A673 (cell line): ENCODE measurements at regions not wholly inside any gene's neighbourhood (a gene's known extent, or its start where the extent isn't known, plus 50 kb on each side); places are given as distances from the start of the nearest gene placed in this dataset.

Experiments used
- BruUV-seq: library from RNA; stranded (reverse); fragments of 400-500 nt; replicated peaks from 2 replicates; lab custom pipeline; 2021; lab: Mats Ljungman, UMichigan
- CTCF ChIA-PET: fragments of 300-600 bp; sonication (Branson Sonifier 250); formaldehyde crosslinking; loops from one replicate; lab custom pipeline; 2022; ENCODE audit warnings: antibody characterized with exemption; lab: Charles Lee
- POLR2A ChIA-PET: fragments of 300-600 bp; sonication (Branson Sonifier 250); formaldehyde crosslinking; loops from one replicate; lab custom pipeline; 2022; ENCODE audit warnings: antibody characterized with exemption; ENCODE audit not compliant: low non-redundant PET; lab: Charles Lee
- DNase-seq: peaks from one replicate; pipeline ENCODE4 v3.0.0-alpha.2; 2015; ENCODE audit warnings: low spot score
- H3K27ac ChIP-seq: fragments of 200-600 bp; sonication (generic); 2 replicates; pipeline ENCODE4 v1.5.1; 2016; ENCODE audit warnings: mixed run types, low read depth, mild to moderate bottlenecking, mixed read lengths, antibody characterized with exemption, low read length; ENCODE audit not compliant: poor library complexity, severe bottlenecking
- H3K27me3 ChIP-seq: fragments of 200-600 bp; sonication (generic); replicated peaks from 2 replicates; pipeline ENCODE4 v1.6.1; 2017; ENCODE audit warnings: mixed run types, low read depth, mild to moderate bottlenecking, mixed read lengths, antibody characterized with exemption, low read length; ENCODE audit not compliant: insufficient read depth, poor library complexity
- H3K36me3 ChIP-seq: fragments of 200-600 bp; sonication (generic); 2 replicates; pipeline ENCODE4 v1.6.1; 2016; ENCODE audit warnings: mixed run types, mild to moderate bottlenecking, mixed read lengths, antibody characterized with exemption, low read length; ENCODE audit not compliant: insufficient read depth, poor library complexity, severe bottlenecking
- H3K4me1 ChIP-seq: fragments of 200-600 bp; sonication (generic); 2 replicates; pipeline ENCODE4 v1.6.1; 2017; ENCODE audit warnings: mixed run types, mild to moderate bottlenecking, mixed read lengths, antibody characterized with exemption, low read length; ENCODE audit not compliant: insufficient read depth, poor library complexity, severe bottlenecking
- H3K4me3 ChIP-seq: fragments of 200-600 bp; sonication (generic); 2 replicates; pipeline ENCODE4 v1.5.1; 2016; ENCODE audit warnings: low read depth, mixed run types, mild to moderate bottlenecking, mixed read lengths, low read length; ENCODE audit not compliant: poor library complexity, severe bottlenecking
- H3K9me3 ChIP-seq: fragments of 200-600 bp; sonication (generic); 2 replicates; pipeline ENCODE4 v1.6.1; 2016; ENCODE audit warnings: mixed run types, low read depth, mild to moderate bottlenecking, mixed read lengths, antibody characterized with exemption, low read length; ENCODE audit not compliant: poor library complexity, severe bottlenecking
- EZH2 ChIP-seq: fragments of 200-600 bp; sonication (generic); IDR thresholded peaks from 2 replicates; pipeline ENCODE4 v1.6.1; 2017; ENCODE audit warnings: borderline replicate concordance, low read depth, mild to moderate bottlenecking, mixed read lengths, antibody characterized with exemption, low read length; ENCODE audit not compliant: poor library complexity, severe bottlenecking
- intact Hi-C: fragments of 100-400 bp; cut with micrococcal nuclease; formaldehyde crosslinking; loops from one replicate; pipeline ENCODE4 v1.10.0; 2022; ENCODE audit not compliant: unreplicated experiment
- TF ChIP-seq, protein P1 (sequence below): fragments of 300-800, 200-600 bp; sonication (generic); conservative IDR thresholded peaks from 2 replicates; pipeline ENCODE4 v1.5.1; 2017; ENCODE audit warnings: low read depth, mild to moderate bottlenecking, antibody characterized with exemption, low read length, moderate library complexity, mixed read lengths

DNA sequence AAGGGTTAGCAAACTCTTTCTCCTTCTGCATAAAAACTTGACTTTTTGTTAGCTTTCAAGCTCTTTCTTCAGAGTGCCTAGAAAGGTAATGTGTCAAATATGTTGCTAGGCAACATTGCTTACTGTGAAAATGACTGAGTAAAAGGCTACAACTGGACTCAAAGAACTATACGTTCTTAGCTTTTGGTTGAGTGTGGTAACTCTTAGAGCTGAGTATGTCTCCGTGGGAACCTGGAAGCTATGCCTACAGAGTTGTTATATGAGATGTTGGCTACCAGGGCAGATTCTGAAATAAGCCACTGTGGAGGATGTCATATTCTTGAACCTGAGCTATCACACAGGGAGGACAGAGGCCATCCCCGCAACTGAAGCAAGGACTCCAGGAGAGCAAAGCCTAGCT, 105.5 kb downstream of the ARL6IP6 start:
- no peak for DNase-seq
- no TSS peak for BruUV-seq
- intact Hi-C loops: no loop called here
- no peaks in the 10 kb centered on the region for H3K27me3 ChIP-seq
- H3K36me3 ChIP-seq: no peaks in the 10 kb centered on the region
- H3K9me3 ChIP-seq: no peaks in the 10 kb centered on the region
- TF ChIP-seq, protein P1, sequence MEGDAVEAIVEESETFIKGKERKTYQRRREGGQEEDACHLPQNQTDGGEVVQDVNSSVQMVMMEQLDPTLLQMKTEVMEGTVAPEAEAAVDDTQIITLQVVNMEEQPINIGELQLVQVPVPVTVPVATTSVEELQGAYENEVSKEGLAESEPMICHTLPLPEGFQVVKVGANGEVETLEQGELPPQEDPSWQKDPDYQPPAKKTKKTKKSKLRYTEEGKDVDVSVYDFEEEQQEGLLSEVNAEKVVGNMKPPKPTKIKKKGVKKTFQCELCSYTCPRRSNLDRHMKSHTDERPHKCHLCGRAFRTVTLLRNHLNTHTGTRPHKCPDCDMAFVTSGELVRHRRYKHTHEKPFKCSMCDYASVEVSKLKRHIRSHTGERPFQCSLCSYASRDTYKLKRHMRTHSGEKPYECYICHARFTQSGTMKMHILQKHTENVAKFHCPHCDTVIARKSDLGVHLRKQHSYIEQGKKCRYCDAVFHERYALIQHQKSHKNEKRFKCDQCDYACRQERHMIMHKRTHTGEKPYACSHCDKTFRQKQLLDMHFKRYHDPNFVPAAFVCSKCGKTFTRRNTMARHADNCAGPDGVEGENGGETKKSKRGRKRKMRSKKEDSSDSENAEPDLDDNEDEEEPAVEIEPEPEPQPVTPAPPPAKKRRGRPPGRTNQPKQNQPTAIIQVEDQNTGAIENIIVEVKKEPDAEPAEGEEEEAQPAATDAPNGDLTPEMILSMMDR: no peak
- TF ChIP-seq EZH2: no peak
- H3K27ac ChIP-seq: no peak overlapping the region
- POLR2A ChIA-PET: no interaction called here
- H3K4me3 ChIP-seq: no peak overlapping the region
- CTCF ChIA-PET: no interaction called here
- no peaks in the 10 kb centered on the region for H3K4me1 ChIP-seq

DNA sequence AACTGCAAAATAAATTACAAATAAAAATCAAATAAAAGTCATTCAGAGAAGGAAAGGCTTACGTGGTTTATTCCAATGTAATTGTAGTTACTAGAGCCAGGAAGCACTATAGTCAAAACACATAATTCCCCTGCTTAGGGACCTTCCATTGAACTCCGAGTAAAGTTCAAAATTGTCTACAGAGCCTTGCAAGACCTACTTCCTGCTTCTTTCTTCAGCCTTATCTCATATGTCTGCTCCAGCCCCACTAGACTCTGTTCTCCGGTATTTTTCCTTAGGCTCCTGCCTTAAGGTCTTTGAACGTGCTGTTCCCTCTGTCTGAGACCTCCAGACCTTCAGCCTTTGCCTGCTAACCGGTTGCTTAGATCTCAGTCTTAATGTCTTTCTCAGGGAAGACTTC, 104.3 kb downstream of the ARL6IP6 start:
- no peak overlapping the region for H3K27ac ChIP-seq

DNA sequence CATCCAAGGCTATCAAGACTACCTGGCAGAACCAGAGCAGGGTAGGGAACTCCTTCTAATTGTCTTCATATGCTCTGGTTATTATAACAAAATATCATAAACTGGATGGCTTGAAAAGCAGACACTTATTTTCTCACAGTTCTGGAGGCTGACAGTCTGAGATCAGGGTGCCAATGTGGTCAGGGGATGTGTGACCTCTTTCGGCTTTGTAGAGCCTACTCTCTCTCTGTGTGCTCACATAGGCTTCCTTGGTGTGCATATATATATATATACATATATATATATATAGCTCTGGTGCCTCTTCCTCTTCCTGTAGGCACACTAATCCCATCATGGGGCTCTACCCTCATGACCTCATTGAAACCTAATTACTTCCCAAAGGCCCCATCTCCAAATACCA, 101.6 kb downstream of the ARL6IP6 start:
- CTCF ChIA-PET: no interaction called here
- TF ChIP-seq, protein P1: no peak
- no peak for TF ChIP-seq EZH2
- no TSS peak for BruUV-seq
- intact Hi-C loops: no loop called here
- no peak overlapping the region for H3K27ac ChIP-seq
- no peak overlapping the region for H3K4me3 ChIP-seq
- no peak for DNase-seq
- H3K27me3 ChIP-seq: peaks cover 7% of the 10 kb centered on the region
- H3K4me1 ChIP-seq: no peaks in the 10 kb centered on the region
- no peaks in the 10 kb centered on the region for H3K36me3 ChIP-seq
- POLR2A ChIA-PET: no interaction called here
- H3K9me3 ChIP-seq: no peaks in the 10 kb centered on the region

More for the DNA sequence above, 104.3 kb downstream of the ARL6IP6 start:
- no peak overlapping the region for H3K4me3 ChIP-seq
- intact Hi-C loops: no loop called here
- TF ChIP-seq, protein P1: no peak
- TF ChIP-seq EZH2: no peak
- no TSS peak for BruUV-seq
- H3K9me3 ChIP-seq: no peaks in the 10 kb centered on the region
- ChIA-PET CTCF (no interaction called here), POLR2A (no interaction called here)
- H3K36me3 ChIP-seq: no peaks in the 10 kb centered on the region
- H3K27me3 ChIP-seq: no peaks in the 10 kb centered on the region
- DNase-seq: no peak
- no peaks in the 10 kb centered on the region for H3K4me1 ChIP-seq
